ENCODE measurements at regions not wholly inside any gene's neighbourhood (a gene's known extent, or its start where the extent isn't known, plus 50 kb on each side); places are given as distances from the start of the nearest gene placed in this dataset.

GRCh38 chr2:58907644-58908043 is 666.5 kb upstream of the FANCL start:
- DNase-seq (ENCODE audit: low read depth), result no peak

DNA sequence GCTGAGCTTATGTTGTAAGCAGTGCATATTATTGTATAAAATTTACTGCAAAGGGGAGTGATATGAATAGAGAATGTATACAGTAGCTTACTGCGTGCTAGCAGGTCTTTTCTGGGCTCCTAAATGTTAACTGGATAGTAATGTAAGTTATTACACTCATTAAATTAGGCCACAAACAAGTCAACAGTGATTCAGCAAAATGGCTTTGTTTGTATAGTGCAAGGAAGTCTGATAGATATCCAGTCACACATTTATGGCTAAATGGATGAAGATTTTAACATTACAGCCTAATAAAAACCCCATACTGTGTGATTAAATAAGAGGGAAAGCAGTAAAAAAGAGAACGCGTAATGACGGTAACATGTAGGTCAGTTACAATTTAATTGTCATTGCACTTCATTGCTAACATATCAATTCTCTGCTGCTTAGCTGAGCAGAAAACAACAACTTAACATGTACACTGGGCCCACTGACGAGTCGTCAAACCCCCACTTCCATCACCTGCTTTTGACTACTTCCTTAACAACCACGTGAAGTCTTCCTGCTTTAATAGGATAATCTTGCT is 665.0 kb upstream of the FANCL start:
- DNase-seq (ENCODE audit: low read depth), result peak; percentile 50

DNA sequence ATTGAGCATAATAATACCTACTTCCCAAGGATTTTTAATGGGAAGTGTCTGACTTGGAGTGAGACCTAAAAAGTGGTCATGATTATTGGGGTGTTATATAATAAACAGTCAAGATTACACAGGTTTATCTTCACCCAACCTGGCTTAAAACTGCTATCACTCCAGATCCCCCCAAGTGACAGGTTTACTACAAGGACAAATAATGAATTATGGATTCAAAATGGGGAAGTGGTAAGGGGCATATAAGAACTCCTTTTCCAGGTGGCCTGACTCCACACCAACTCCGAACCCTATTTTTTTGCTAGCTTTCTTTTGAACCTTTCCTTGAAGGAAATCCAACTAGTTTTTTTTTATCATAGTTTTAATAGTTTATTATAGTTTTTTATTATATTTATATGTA is 663.0 kb upstream of the FANCL start:
- no peak for DNase-seq (ENCODE audit: low read depth)

GRCh38 chr2:58903427-58903826 is 662.3 kb upstream of the FANCL start:
- DNase-seq (ENCODE audit: low read depth), result no peak

DNA sequence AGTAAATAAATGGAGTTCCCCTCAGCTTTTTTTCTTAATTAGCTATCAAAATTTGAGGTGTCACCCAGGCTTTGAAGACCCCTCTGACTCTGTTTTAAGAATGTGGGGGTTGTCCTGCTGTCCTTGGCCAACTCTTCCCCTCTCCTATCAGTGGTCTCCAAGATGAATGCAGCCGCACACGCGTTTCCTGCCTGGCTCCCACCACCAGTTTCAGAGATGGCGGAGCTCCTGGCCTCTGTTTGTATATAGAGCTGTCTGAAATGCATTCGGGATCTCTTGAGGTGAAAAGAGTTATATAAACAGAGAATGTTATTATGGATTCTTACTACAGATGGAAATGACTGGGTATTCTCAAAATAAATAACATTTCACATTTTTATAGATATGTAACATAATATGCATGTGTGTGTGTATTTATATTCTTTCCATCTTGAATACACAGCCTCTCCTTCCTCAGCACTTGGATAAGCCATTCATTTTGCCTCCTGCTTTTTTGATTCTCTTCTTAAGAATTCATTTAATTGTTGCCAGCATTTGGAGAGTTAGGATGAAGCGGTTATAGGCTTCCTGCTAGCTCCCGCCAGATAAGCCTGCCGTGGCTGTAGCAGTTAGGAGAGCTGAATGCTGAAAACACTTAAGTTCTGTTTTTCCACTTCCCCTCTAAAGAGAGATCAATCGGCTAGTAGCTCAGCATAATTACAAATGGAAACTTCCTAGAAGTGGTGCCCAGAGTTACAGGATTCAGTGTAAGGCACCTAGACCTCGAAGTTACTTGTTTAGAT is 659.3 kb upstream of the FANCL start:
- no peak for DNase-seq (ENCODE audit: low read depth)

- peak; percentile 81 for DNase-seq (ENCODE audit: low read depth)
These were observed 658.6 kb upstream of the FANCL start for GRCh38 chr2:58899692-58900091.

GRCh38 chr2:58896638-58897037 is 655.5 kb upstream of the FANCL start:
- peak; percentile 78 for DNase-seq (ENCODE audit: low read depth)

GRCh38 chr2:58895857-58896256 is 654.7 kb upstream of the FANCL start:
- DNase-seq (ENCODE audit: low read depth), result peak; percentile 15

GRCh38 chr2:58893656-58894351 is 652.7 kb upstream of the FANCL start:
- DNase-seq (ENCODE audit: low read depth), result no peak

DNA sequence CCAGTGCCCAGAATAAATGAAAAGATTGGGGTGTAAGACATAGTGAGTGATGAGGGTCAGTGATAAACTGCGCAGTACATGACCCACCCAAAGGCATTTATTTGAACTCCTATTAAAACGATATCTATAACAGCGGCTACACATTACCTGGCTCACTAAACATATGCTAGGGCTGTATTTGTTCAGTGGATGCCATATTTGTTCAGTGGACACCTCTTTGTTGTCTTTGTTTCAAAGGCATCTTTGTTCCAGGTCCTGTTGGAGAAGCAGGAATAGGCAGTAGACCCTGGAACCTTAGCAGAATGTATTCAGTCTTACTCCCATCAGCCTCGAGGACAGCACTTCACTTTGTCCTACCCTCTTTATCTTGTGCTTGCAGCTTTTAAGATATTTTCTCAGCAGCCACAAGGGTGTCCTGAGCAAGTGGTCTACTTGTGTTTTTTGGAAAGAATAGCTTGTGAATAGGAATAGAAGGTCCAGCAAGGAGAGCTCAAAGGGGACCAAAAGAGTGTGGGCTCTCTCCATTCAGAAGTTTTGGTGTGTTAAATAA is 650.8 kb upstream of the FANCL start:
- DNase-seq (ENCODE audit: low read depth), result no peak

- no peak for DNase-seq (ENCODE audit: low read depth)
These were observed 649.9 kb upstream of the FANCL start for GRCh38 chr2:58890865-58891525.

GRCh38 chr2:58886009-58886408 is 644.9 kb upstream of the FANCL start:
- no peak for DNase-seq (ENCODE audit: low read depth)

- DNase-seq (ENCODE audit: low read depth), result no peak
These were observed 638.7 kb upstream of the FANCL start for GRCh38 chr2:58879834-58880233.

GRCh38 chr2:58878778-58879177 is 637.7 kb upstream of the FANCL start:
- no peak for DNase-seq (ENCODE audit: low read depth)

DNA sequence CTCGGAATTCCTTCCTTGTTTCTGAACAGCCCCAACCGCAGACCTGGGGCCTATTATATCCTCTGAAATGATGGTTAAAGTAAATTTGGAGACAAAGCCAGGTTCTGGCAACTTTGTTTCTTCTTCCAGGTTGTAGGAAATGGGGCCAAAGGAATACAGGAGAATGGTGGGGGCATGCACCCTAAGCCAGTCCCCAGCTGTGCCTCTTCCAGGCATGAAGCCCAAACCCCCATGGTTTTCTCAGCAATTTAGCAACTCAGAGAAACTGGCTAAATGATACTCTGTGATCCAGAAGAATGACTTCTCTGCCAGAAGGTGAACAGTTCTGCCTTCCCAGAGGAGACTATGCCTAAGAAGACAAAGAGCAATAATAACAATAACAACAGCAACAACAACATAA is 635.0 kb upstream of the FANCL start:
- DNase-seq (ENCODE audit: low read depth), result no peak

GRCh38 chr2:58875436-58875835 is 634.3 kb upstream of the FANCL start:
- DNase-seq (ENCODE audit: low read depth), result no peak

DNA sequence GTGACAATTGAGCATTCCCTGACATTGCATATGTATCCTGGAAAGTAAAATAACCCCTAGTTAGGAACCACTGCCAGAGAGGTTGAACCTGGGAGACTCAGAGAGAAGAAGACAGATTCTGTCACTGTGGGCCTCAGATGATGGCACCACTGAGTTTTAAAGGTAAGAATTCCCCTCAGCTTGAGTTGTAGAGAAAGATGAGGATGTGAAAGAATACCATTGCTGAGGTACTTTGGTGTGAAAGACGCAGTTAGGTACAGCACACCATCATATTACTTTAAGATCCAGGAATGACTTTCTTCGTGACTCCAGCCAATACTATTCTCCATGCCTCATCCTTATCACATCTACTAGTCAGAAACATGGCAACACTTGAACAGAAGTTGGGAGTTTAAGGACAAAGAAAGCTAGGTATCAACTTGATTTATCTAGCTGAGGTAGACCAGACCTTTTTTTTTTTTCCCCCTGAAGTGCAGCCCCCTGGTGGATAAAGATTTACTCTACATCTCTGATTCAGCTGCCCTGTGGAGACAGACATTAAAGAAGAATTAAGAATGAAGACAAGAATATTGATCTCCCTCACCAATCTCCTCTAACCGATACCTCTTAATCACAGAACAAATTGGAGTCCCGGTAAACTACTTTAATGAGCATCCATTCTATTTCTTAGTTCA is 630.5 kb upstream of the FANCL start:
- DNase-seq (ENCODE audit: low read depth), result no peak

DNA sequence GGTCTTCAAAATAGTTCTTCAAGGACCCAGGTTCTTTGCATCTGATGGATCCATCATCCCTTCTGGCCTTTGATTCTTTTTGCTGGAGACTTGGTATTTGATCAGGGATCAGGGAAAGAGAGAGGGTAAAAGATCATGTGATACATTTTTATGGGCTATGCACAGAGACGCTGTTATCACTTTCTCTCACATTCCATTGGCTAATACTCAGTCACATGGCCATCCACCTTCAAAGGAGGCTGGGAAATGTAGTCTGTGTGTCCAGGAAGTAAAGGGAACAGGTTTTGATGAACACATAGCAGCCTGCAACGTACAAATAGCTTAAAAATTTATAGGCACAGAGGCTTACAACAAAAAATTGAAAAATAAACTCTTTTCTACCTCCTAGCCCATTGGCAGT is 629.6 kb upstream of the FANCL start:
- peak; percentile 23 for DNase-seq (ENCODE audit: low read depth)

- no peak for DNase-seq (ENCODE audit: low read depth)
These were observed 625.8 kb upstream of the FANCL start for GRCh38 chr2:58866946-58867345.

GRCh38 chr2:58866527-58866926 is 625.4 kb upstream of the FANCL start:
- DNase-seq (ENCODE audit: low read depth), result no peak

- no peak for DNase-seq (ENCODE audit: low read depth)
These were observed 624.9 kb upstream of the FANCL start for GRCh38 chr2:58866040-58866439.

DNA sequence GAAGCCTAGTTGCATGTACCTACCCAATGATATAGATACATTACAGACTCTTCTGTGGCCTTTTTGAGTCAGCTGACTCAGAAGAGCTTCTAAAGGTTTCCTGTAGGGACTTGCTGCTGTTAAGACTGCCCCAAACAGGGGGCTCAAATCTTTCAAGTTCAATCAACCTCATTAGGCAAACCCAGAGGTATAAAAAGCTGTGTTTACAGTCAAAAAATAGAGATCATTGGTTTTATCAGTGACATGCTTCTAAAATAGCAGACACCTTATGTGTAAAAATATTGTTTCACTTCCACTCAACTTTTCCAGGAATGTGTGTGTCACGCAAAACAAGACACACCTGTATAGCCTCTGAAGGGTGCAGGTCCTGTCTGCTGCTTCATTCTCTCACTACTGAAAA is 624.3 kb upstream of the FANCL start:
- DNase-seq (ENCODE audit: low read depth), result no peak
